Mucosa of descending colon (tissue), 3 donors: ENCODE measurements at regions not wholly inside any gene's neighbourhood (a gene's known extent, or its start where the extent isn't known, plus 50 kb on each side); places are given as distances from the start of the nearest gene placed in this dataset.

Source experiments
- ATAC-seq: fragments of 200-7000 bp; cut with Tn5 transposase; one replicate; pipeline ENCODE4 v1.9.1; 2020; ENCODE audit warnings: mild to moderate bottlenecking, moderate library complexity
- DNase-seq, 3 donors: peaks; one replicate each; pipeline ENCODE4 v3.0.0-alpha.2; 2020
- H3K36me3 ChIP-seq: fragments of 200-600 bp; one replicate; pipeline ENCODE4 v1.8.0; 2021; ENCODE audit warnings: low read depth, mild to moderate bottlenecking
- H3K4me1 ChIP-seq: fragments of 200-600 bp; one replicate; pipeline ENCODE4 v1.8.0; 2021; ENCODE audit warnings: low read depth, mild to moderate bottlenecking
- H3K4me3 ChIP-seq: fragments of 200-600 bp; one replicate; pipeline ENCODE4 v1.8.0; 2021; ENCODE audit warnings: mild to moderate bottlenecking
- H3K9me3 ChIP-seq: fragments of 200-600 bp; one replicate; pipeline ENCODE4 v1.8.0; 2021; ENCODE audit warnings: mild to moderate bottlenecking
- intact Hi-C, 2 donors: fragments of 100-400 bp; cut with DNase I in 1 of 2; cut with micrococcal nuclease in 1 of 2; formaldehyde crosslinking; loops; one replicate each; pipeline versions ENCODE4 v1.11.0 to v1.11.1; 2022; cut with DNase I, micrococcal nuclease
- TF ChIP-seq, protein P1 (sequence below): fragments of 200-600 bp; IDR thresholded peaks from one replicate; pipeline ENCODE4 v1.8.0; 2022; ENCODE audit warnings: antibody characterized with exemption, mild to moderate bottlenecking
- donor health status: DM: no; HTN: no; CAD: no; lungs with moderate emphysema.
- donor health status: DM: no; HTN: no; CAD: no.
- donor health status: DM: no; HTN: yes; CAD: no.

DNA sequence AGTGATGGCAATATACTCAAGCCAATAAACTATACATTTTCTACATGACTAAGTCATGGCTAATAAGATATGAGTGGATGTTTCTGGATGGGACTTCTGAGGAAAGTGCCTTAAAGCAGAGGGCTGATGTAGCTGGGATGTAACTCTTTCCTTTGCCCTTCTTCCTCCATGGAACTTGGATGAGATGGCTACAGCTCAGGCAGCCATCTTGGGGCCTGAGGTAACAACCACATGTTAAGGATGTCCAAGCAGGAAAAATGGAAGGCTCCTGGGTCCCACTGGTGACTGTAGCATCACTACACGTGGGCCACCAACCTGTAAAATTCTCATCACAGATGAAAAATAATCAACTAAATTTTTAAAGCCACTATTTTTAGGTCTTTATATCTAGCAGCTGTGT is 54.4 kb upstream of the GRIP1 start:
- intact Hi-C loops, result no loop called here
- Histone ChIP-seq H3K36me3 (no peaks in the 10 kb centered on the region), H3K4me3 (no peak overlapping the region), H3K4me1 (no peaks in the 10 kb centered on the region), H3K9me3 (no peaks in the 10 kb centered on the region)
- TF ChIP-seq, protein P1, sequence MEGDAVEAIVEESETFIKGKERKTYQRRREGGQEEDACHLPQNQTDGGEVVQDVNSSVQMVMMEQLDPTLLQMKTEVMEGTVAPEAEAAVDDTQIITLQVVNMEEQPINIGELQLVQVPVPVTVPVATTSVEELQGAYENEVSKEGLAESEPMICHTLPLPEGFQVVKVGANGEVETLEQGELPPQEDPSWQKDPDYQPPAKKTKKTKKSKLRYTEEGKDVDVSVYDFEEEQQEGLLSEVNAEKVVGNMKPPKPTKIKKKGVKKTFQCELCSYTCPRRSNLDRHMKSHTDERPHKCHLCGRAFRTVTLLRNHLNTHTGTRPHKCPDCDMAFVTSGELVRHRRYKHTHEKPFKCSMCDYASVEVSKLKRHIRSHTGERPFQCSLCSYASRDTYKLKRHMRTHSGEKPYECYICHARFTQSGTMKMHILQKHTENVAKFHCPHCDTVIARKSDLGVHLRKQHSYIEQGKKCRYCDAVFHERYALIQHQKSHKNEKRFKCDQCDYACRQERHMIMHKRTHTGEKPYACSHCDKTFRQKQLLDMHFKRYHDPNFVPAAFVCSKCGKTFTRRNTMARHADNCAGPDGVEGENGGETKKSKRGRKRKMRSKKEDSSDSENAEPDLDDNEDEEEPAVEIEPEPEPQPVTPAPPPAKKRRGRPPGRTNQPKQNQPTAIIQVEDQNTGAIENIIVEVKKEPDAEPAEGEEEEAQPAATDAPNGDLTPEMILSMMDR, result no peak
- DNase-seq, result no peak
- ATAC-seq, result no peak

DNA sequence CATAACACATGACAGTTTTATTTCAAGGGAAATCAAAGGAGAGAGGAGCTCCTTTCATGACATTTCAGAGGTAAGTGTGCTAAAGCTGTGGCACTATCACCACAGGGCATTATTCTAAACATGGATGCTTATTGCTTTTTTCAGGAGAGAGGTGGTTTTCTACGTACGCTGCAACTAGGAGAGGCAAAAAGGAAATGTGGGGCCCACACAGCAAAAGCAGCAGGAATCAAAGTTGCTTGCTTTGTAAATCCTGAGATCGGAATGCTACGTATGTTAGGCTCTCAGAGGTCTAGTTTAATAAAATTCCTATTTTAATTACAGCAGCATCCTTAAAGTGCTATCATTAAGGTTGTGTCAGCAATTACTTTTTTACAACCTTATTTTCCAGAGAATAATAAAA is 55.0 kb upstream of the GRIP1 start:
- TF ChIP-seq, protein P1, result no peak
- intact Hi-C loops, result no loop called here
- H3K4me1 ChIP-seq, result no peaks in the 10 kb centered on the region
- no peaks in the 10 kb centered on the region for H3K9me3 ChIP-seq
- H3K36me3 ChIP-seq, result no peaks in the 10 kb centered on the region
- no peak for DNase-seq
- no peak for ATAC-seq
- no peak overlapping the region for H3K4me3 ChIP-seq

DNA sequence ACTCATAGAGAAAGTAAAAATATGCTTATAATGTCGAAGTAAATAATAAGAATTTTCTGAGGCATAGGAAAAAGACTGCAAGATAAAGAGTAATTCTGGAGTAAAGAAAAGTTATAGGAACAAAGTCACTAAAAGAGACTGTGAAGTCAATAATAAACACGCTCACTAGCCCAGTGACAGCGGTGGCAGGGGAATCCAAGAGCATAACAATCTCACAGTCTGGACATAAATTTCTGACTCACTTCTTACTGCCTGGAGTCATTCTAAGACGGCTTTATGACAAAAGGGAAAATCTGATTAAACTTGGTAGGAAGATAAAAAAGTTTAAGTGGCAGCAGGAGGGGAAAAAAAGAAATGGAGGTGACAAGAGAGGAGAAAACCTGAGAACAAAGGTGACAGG is 56.4 kb upstream of the GRIP1 start:
- Histone ChIP-seq H3K36me3 (no peaks in the 10 kb centered on the region), H3K4me1 (no peaks in the 10 kb centered on the region), H3K9me3 (no peaks in the 10 kb centered on the region), H3K4me3 (no peak overlapping the region)
- TF ChIP-seq, protein P1, result no peak
- intact Hi-C loops, result no loop called here
- ATAC-seq (no peak), DNase-seq (no peak)

DNA sequence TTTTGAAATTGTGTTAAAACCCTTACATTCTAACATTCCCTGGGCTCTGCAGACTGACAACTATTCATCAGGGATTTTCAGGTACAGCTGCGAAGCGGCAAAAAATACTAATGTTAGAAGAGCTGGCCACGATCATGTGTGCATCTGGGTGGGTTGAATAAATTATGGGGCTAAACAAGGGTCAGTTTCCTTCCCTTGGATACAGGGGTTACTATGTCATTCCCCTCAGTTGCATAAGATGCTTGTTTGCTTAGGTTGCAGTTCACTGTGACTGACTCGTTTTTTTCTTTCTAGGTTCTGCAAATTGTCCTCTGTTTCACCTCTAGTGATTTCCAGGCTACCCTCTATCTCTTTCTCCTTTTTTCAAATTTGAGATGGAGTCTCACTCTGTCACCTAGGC is 58.1 kb upstream of the GRIP1 start:
- no peaks in the 10 kb centered on the region for H3K36me3 ChIP-seq
- TF ChIP-seq, protein P1, result no peak
- intact Hi-C loops, result no loop called here
- H3K4me1 ChIP-seq, result no peaks in the 10 kb centered on the region
- H3K9me3 ChIP-seq, result no peaks in the 10 kb centered on the region
- DNase-seq (no peak), ATAC-seq (no peak)
- no peak overlapping the region for H3K4me3 ChIP-seq

DNA sequence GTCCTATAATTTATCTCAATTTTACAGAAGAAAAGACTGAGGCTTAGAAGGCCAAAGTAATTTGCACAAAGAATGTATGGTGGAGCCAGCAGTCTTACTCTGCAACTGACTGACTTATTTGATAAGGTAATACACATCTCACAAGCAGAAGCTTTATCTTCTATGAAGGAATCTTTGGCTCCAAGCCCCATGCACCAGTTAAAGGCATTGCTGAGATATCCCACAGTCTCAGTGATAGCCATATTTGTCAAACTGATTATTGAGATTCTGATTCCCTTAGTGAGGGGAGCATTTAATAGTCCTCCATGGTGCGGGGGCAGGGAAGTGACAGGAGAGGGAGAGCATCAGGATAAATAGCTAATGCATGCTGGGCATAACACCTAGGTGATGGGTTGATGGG is 60.4 kb upstream of the GRIP1 start:
- TF ChIP-seq, protein P1, result no peak
- DNase-seq (no peak), ATAC-seq (no peak)
- Histone ChIP-seq H3K9me3 (no peaks in the 10 kb centered on the region), H3K4me3 (no peak overlapping the region), H3K4me1 (no peaks in the 10 kb centered on the region), H3K36me3 (no peaks in the 10 kb centered on the region)
- intact Hi-C loops, result no loop called here

DNA sequence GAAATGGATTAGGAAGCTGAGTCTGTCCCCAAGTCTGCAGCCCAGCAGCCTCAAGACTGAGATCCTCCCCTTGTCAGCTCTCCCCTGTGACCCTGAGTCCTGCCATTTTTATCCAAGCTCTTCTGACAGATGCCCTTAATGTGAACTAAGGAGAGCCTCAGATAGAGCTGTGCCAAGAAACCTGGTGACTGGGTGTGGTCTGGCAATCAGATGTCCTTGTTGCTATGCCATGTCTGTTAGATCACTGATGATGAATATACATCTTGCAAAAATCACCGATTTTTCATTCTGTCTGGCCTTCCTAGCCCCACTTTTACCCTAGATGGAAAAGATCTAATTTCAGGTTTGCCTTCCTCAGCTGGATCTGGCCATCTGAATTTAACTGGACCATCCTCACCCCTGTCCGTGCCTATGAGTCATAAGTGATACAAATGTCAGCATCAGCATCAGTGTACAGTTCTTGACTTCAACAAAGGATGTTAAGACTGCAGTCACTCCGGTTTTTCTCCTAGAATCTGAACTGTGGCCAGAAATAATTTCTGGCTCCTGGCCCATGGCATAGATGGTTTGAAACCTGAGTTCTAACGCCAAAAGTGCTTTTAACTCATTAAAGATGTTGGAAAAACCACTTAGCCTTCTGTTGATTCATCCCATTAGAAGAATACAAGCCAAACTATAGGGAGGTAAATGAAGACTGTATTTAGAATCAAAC is 61.2 kb upstream of the GRIP1 start:
- Histone ChIP-seq H3K36me3 (no peaks in the 10 kb centered on the region), H3K4me3 (no peak overlapping the region), H3K9me3 (no peaks in the 10 kb centered on the region), H3K4me1 (no peaks in the 10 kb centered on the region)
- TF ChIP-seq, protein P1, result no peak
- no peak for ATAC-seq
- no peak for DNase-seq
- intact Hi-C loops, result no loop called here
